Pons (tissue), 1 donor: ENCODE measurements at regions not wholly inside any gene's neighbourhood (a gene's known extent, or its start where the extent isn't known, plus 50 kb on each side); places are given as distances from the start of the nearest gene placed in this dataset.

Source experiments
- DNase-seq: peaks from one replicate; pipeline ENCODE4 v3.0.0-alpha.2; 2016; ENCODE audit warnings: low spot score

DNA sequence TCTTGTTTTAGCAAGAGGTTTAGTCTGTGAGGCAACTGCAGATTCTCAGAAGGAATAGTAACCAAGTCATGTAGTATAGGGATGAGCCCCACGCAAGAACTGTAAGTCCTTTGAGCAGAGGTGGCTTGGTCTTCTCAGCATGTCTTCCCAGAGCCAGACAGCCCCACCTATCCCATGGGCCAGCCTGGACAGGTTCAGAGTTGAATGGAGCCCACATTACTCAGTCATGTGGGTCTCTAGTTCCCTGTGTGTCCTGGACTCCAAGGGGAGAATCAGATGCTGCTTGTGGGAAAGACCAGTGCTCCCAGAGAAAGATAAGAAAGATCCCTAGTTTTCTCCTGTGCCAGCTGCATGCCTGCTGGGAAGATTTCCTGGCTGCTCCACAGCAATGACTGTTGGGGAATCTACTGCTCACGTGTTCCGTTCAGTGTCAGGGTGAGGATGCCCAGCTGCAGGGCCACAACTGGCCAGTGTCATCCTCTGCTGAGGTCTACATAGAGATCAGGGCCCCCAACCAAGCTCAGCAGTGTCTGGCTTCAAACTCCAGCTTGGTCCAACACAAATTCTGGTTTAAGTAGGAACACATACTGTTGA, 66.9 kb upstream of the UNC5B start:
- no peak for DNase-seq

DNA sequence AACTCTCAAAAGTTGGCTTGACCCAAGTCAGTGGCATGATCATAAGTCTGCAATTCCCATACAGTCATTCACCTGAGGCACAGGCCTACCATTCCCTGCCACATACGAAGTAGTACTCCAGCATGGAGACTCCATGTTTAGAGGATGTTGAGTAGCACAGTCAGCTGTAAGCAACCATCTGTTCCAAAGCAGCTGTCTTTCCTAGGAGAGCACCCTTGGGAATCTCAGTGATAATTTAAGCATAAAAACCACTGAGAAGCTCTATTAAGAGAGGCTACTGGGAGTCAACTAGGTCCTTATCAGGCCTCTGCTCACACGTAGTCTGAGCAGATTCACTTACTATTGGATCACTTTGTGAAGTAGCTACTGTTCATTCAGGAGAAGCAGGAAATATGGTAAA, 61.6 kb upstream of the UNC5B start:
- no peak for DNase-seq

DNA sequence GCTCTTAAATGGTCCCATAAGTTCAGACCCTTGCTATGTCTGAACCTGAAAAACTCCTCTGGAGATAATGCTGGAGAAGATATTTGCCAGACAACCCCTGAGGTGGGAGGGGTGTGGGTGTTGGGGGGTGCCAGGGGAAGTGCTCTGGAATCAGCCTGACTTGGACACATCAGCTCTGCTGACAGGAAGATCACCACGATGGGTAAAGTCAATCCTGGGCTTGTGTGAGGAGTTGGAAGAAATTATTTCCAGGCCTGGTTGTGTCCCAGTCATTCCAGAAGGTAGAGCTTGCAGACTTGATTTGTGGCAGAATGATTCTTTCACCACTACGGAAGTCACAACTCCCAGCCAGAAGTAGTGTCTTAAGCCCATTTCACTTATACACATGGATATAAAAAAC, 60.3 kb upstream of the UNC5B start:
- DNase-seq = no peak

DNA sequence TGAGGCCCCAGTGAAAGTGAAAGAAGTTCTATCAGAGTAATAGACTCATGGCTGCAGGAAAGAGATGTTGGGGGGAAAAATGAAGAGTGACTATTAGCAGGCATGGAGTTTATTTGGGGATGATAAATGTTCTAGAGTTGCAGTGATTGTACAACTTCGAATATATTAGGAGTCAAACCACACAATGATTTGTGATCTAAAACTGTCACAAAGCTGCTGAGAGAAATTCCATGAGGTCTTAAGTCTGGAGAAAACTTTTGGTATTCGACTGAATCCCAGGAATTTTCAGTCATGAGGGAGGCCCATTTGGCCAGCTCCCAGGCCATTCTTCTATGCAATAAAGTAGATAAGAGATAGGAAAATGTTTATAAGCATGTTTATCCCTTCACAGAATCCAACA, 55.9 kb upstream of the UNC5B start:
- DNase-seq = no peak

DNA sequence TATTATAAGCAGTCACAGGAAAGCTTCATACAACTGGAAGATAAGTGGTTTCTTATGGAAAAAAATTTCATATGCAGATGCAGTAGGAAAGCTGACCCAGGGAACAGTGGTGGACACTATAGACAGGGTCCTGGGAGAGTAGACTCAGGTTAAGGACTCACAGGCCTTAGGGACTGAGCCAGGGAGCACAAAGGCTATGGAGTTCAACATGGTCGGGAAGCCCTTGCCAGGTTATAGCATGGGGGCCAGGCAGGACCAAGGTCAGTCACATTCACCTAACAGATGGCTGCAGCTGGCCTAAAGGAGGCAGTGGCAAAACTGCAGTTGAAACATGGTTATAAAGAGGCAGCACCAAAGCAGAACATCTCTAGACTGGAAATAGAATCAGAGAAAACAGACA, 54.9 kb upstream of the UNC5B start:
- DNase-seq = no peak

DNA sequence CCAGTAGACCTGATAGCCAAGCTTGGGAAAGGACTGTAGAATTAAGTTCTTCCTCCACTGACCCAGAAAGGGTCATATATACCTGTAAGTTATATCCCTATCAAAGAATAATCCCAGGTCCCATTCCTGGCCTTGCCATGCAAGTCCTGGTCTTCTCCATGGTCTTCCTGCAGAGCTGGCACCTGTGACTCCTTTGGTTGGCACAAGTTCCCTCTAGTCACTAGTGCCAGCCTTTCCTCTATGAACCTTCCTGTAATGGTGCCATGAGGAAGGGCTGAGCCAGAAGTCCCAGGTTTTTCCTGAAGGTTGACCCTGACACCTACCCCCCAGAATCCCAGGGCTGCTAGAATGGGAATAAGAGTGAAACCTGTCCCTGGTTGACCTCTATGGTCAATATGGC, 54.1 kb upstream of the UNC5B start:
- no peak for DNase-seq

DNA sequence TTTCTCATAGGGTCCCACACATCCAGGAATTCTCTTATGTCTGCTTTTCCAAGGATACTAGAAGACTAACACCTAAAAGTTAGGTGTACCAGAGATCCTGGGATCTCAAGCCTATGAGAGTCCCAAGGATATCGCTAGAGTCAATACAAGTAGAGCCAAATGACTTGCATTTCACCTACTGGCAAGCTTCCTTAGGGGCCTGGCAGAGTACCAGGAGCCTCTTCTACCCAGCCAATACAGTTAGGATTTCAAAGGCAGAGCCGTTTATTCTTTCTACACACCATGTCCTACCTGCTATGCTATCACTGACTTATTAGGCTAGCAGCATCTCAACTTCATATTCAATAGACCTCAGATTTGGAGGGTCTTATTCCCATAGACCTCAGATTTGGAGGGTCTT, 53.5 kb upstream of the UNC5B start:
- no peak for DNase-seq

DNA sequence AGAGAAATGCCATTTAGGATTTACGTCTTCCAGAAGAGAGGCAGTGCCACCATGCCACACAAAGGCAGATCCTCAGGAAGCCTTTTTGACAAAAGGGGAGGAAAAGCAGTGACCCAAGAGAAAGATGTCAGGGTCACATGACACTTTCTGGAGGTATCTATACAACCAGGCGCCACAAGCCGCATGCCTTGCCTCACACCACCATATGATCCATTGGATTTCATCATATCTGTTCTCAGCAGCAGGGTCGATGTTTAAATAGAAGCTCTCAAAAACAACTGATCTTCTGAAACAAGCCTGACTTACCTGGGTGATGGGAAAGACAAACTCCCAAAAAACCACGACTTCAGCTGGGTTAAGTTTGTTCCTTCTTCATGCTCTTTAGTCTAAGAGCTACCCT, 52.5 kb upstream of the UNC5B start:
- DNase-seq = no peak

DNA sequence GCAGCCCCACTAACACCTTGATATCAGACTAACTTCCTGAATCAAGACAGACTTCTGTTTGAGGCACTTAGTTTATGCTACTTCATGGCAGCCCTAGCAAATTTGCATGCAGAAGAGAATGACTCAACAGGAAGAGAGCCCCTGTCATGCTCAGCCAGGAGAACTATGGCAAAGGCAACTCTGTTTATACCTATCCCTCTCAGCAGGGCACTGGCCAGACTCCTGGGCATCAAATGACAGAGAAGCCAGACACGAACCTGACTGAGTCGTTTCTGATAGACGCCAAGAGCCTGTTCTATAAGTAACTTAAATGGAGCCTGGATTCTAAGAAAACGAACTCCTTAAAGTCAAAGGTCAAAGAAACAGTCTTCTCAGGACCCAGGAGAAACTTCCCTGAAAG, 50.9 kb upstream of the UNC5B start:
- no peak for DNase-seq
